Stimulated activated naive B cell treated with anti-CD40 and anti-IgM and Interleukin-4, amounts not matched to agents 10 μg/mL and 1 μg/mL and 100 μg/mL, for 72 hours (primary cell): ENCODE measurements at regions not wholly inside any gene's neighbourhood (a gene's known extent, or its start where the extent isn't known, plus 50 kb on each side); places are given as distances from the start of the nearest gene placed in this dataset.

Experiments used
- ATAC-seq, 2 donors: fragments of 150-1000 bp; cut with Tn5 transposase; replicated peaks; 2 replicates each; pipeline ENCODE4 v1.10.0; 2021; ENCODE audit warnings: moderate library complexity in 1 of 2
- DNase-seq: peaks from one replicate; pipeline ENCODE4 v3.0.0; 2021
- H3K27ac Mint-ChIP-seq: one replicate; pipeline ENCODE4 v1.8.0; 2022; ENCODE audit warnings: mild to moderate bottlenecking, mixed read lengths
- H3K27me3 Mint-ChIP-seq, 2 donors: one replicate each; pipeline ENCODE4 v1.8.0; 2022; ENCODE audit warnings: mixed read lengths in 2 of 2
- H3K36me3 Mint-ChIP-seq, 2 donors: one replicate each; pipeline ENCODE4 v1.8.0; 2022; ENCODE audit warnings: mixed read lengths in 2 of 2, mild to moderate bottlenecking in 1 of 2
- H3K4me1 Mint-ChIP-seq, 2 donors: one replicate each; pipeline ENCODE4 v1.8.0; 2022; ENCODE audit warnings: mixed read lengths in 2 of 2, mild to moderate bottlenecking in 1 of 2
- H3K4me3 Mint-ChIP-seq, 2 donors: one replicate each; pipeline ENCODE4 v1.8.0; 2022; ENCODE audit warnings: mild to moderate bottlenecking in 2 of 2, mixed read lengths in 2 of 2, moderate library complexity in 1 of 2
- H3K9me3 Mint-ChIP-seq, 2 donors: one replicate each; pipeline ENCODE4 v1.8.0; 2022; ENCODE audit warnings: mixed read lengths in 2 of 2, mild to moderate bottlenecking in 1 of 2

DNA sequence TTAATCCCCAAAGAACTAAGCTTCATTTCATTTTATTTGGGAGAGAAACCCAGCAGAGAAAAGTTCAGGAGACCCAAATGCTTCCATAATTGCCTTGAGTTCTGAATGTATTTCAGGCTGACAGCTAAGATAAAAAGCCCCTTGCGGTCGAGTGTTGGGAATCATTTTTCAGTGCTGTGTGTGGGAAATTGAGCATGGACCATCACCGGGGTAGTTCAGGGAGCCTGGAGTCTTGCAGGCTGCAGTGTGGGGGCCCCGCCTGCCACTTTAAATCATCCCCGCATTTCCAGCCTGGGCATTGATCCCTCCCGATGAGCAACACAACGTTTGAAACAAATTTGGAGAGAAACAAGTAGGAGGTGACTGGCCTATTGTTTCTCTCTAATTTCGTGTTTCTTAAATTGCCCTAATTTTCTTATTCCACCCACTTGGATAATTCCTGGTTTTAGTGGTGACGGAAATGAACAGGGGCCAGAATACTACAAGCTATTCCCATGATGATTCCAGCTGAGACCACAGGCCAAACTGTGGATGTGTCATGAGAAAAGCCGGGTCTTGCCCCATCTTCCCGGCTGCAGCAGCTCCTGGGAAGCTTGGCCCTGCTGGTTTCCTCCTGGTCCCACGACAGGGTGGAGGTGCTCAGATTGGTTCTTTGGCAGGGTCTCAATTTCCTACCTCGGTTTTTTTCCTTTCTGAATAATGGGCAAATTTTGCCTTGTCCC is 75.1 kb downstream of the FOXL1 start:
- Mint-ChIP-seq H3K9me3 (peaks cover 0 to 2% of the 10 kb centered on the region in 2 donors), H3K27ac (no peak overlapping the region), H3K36me3 (no peaks in the 10 kb centered on the region), H3K4me3 (no peak overlapping the region), H3K4me1 (no peaks in the 10 kb centered on the region), H3K27me3 (peaks cover 7 to 10% of the 10 kb centered on the region in 2 donors)
- no peak for DNase-seq
- ATAC-seq, result no peak

DNA sequence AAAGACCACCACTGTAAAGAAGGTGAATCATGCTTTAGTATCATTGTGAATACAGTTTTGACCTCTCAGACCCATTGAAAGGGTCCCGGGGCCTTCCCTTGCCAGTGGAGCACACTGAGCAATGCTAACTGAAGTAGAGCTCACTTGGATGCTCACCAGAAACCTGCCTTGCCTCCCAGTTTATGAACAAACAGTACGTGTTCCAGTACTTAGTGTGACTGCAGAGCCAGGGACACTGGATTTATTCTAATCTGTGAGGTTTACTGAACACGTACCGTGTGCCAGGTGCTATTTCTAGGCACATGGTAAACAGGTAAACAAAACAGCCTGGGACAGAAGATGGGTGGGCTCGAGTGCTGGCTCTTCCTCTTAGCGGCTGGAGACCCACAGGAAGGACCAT is 79.6 kb downstream of the FOXL1 start:
- H3K27ac Mint-ChIP-seq, result no peak overlapping the region
- ATAC-seq (no peak), DNase-seq (no peak)
- H3K36me3 Mint-ChIP-seq, result no peaks in the 10 kb centered on the region
- no peaks in the 10 kb centered on the region for H3K4me1 Mint-ChIP-seq
- H3K27me3 Mint-ChIP-seq, result peaks cover 14 to 18% of the 10 kb centered on the region in 2 donors
- H3K4me3 Mint-ChIP-seq, result no peak overlapping the region
- H3K9me3 Mint-ChIP-seq, result peaks cover 8 to 12% of the 10 kb centered on the region in 2 donors

DNA sequence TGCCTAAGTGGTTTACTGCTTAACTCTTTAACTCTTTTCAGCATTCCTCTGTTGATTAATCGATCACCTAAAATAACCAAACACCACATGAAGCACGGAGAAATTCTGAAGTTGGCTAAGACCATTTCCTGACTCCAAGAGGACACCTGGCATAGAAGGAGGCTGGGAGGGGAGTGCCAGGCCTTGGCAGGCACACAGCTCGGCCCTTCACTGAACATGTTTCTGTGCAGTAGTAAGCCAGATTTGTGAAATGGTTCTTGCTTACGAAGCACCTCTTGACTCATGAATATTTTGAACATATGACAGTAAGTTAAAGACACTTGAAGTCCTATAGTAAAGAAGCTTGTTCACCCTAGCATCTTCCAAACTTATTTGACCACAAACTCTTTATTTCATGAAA is 82.3 kb downstream of the FOXL1 start:
- Mint-ChIP-seq H3K36me3 (no peaks in the 10 kb centered on the region), H3K4me3 (no peak overlapping the region), H3K4me1 (peaks cover 7 to 11% of the 10 kb centered on the region in 2 donors), H3K27me3 (peaks cover 18 to 21% of the 10 kb centered on the region in 2 donors), H3K9me3 (peaks cover 14 to 18% of the 10 kb centered on the region in 2 donors), H3K27ac (no peak overlapping the region)
- ATAC-seq, result no peak
- DNase-seq, result no peak

DNA sequence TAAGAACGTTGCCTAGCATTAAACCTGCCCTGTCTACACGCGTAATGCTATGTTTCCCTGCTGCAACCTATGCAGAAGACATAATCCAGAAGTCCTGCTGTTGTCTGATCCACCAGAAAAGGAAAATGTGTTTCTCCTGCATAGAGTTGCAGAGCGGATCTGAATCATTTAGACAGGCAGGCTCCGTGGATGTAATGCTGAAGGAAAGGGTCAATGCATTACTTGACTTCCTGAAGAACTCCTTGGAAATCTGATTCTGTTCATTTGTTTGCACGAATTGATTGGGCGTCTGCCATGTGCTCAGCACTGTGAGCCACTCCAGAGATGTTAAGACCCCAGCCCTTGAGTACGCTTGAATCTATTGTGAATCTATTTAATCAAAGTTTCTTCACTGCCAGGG is 83.4 kb downstream of the FOXL1 start:
- no peak for ATAC-seq
- H3K36me3 Mint-ChIP-seq, result no peaks in the 10 kb centered on the region
- H3K27ac Mint-ChIP-seq, result no peak overlapping the region
- no peak overlapping the region for H3K4me3 Mint-ChIP-seq
- DNase-seq, result no peak
- H3K27me3 Mint-ChIP-seq, result peaks cover 23 to 30% of the 10 kb centered on the region in 2 donors
- peaks cover 16 to 18% of the 10 kb centered on the region in 2 donors for H3K9me3 Mint-ChIP-seq
- H3K4me1 Mint-ChIP-seq, result peaks cover 7 to 11% of the 10 kb centered on the region in 2 donors

DNA sequence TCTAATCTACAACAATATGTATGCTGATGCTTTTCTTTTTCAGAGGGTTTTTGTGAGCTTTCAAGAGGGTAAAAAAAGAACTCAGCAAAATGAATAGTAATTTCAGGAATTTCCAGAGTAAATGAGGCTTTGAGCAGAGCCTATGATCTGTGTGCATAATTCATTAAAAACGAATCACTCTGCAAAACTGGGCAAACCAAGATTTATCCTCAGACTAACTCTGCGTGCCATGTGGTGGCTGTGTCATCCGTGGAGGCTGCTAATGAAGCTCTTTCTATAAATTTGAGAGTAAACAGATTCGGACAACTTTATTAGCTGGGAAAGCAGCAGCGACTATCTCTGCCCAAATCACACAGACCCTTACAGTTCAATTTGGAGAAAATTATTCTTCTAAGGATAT is 83.8 kb downstream of the FOXL1 start:
- H3K4me3 Mint-ChIP-seq, result no peak overlapping the region
- H3K27me3 Mint-ChIP-seq, result peaks cover 25 to 32% of the 10 kb centered on the region in 2 donors
- peaks cover 7 to 11% of the 10 kb centered on the region in 2 donors for H3K4me1 Mint-ChIP-seq
- no peak for ATAC-seq
- no peak for DNase-seq
- H3K36me3 Mint-ChIP-seq, result no peaks in the 10 kb centered on the region
- H3K27ac Mint-ChIP-seq, result no peak overlapping the region
- H3K9me3 Mint-ChIP-seq, result peaks cover 16 to 18% of the 10 kb centered on the region in 2 donors

DNA sequence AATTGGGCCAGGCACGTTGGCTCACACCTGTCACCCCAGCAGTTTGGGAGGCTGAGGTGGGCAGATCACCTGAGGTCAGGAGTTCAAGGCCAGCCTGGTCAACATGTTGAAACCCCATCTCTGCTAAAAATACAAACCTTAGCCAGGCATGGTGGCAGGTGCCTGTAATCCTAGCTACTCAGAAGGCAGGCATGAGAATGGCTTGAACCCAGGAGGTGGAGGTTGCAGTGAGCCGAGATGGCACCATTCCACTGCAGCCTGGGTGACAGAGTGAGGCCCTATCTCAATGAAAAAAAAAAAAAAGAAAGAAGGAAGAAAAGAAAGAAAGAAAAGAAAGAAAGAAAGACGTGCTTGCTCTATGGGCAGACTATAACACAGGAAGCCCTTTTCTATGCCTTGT is 84.4 kb downstream of the FOXL1 start:
- DNase-seq (no peak), ATAC-seq (no peak)
- H3K9me3 Mint-ChIP-seq, result peaks cover 16 to 18% of the 10 kb centered on the region in 2 donors
- H3K27me3 Mint-ChIP-seq, result peaks cover 27 to 37% of the 10 kb centered on the region in 2 donors
- H3K36me3 Mint-ChIP-seq, result no peaks in the 10 kb centered on the region
- H3K27ac Mint-ChIP-seq, result no peak overlapping the region
- H3K4me3 Mint-ChIP-seq, result no peak overlapping the region
- H3K4me1 Mint-ChIP-seq, result peaks cover 7 to 11% of the 10 kb centered on the region in 2 donors

DNA sequence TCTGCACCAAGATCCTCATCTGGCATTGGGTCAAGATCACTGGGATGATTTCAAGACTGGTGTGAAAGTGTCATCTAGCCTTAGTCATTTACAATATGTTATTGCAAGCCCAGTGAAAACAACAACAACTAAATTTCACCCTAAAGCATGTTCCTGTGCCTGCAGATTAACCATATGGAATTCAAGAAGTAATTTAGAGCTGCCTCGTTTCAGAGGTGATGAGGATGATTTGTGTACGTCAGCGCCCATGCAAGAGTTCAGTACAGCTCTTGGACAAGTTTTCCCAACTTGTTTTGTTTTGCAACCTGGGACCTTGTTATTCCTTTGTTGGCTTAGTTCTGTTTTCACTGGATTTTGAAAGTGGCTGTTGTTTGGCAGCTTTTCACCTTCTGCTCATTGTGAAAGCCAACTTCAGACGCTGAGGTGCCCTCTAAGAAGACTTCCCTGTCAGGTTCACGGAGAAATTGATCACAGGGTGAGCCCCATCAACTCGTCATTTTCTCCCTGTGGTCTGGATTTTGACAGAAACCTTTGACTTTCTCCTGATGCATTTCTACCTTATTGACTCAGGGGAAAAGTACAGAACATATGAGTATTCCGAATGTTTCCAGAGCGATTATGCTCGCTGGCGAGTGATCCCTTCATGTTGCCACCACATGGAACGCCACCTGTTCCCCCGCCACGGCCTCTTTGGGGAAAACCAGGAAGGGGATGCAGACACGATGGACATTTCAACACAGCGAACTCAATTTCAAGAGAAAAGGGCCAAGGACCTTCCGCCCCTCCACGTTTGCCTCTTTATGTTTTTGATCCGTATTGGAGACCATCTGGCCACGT is 85.6 kb downstream of the FOXL1 start:
- Mint-ChIP-seq H3K4me3 (no peak overlapping the region), H3K9me3 (peaks cover 14 to 18% of the 10 kb centered on the region in 2 donors), H3K27ac (peak overlapping the region; percentile 47), H3K27me3 (peaks cover 27 to 48% of the 10 kb centered on the region in 2 donors), H3K4me1 (peaks cover 7 to 11% of the 10 kb centered on the region in 2 donors), H3K36me3 (no peaks in the 10 kb centered on the region)
- DNase-seq (no peak), ATAC-seq (no peak)

DNA sequence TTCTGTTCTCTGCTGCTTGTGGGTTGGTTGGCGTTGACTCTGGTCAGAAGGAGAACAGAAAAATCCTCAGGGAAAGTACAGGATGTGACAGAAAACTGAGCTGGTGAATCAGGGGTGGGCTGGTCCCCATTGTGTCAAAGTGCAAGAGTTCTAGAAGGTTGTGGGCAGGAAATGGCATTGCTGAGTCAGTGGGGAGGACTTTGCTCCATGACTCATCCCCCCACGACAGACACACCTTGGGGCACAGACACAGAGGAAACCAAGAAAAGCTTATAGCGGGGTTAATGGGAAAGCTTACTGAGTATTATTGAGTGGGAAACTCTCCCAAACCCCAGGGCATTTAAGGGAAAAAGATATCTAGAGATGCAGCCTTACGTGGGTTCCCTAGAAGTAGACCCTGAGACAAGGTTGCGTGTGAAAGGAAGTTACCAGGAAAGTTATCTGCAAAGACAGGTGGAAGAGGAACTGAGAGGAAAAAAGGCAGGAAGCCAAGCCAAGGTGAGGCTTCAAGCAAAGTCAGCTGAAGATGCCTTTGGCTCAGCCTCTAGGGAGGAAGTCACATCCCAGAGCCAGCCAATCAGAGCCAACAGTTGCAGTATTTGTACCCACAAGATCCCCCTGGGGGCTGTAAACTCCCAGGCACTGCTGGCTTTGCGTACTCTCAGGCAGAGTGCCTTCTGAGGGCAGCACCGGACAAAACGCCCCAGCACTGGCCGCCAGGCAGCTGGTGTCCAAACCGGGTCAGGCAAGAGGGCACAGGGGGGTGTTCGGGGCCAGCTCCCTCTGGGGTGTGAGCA is 86.4 kb downstream of the FOXL1 start:
- DNase-seq (peak; percentile 54), ATAC-seq (peak; percentile 86 to 91)
- Mint-ChIP-seq H3K27ac (peak overlapping the region; percentile 79), H3K36me3 (no peaks in the 10 kb centered on the region), H3K27me3 (peaks cover 20 to 56% of the 10 kb centered on the region in 2 donors), H3K4me3 (peak overlapping the region in 1 of 2 donors; percentile 3), H3K9me3 (peaks cover 8 to 12% of the 10 kb centered on the region in 2 donors), H3K4me1 (peaks cover 7 to 11% of the 10 kb centered on the region in 2 donors)

DNA sequence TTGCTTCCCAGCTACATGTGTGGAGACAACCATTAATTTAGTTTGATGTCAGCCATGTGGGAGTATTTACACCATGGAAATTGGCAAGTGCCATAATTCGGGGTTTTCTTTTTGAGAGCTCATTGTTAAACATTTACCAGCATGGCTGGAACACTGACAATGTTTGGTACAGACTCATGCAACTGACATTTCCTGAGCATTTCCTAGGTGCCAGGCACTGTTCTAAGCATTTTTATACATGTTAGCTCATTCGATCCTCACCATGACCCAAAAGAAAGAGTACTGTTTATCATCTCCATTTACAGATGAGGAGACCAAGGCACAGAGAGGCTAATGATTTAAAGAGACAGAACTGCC is 86.9 kb downstream of the FOXL1 start:
- ATAC-seq (peak in 1 of 2 donors; percentile 6), DNase-seq (no peak)
- Mint-ChIP-seq H3K36me3 (no peaks in the 10 kb centered on the region), H3K27ac (peak overlapping the region; percentile 20), H3K27me3 (peaks cover 23 to 62% of the 10 kb centered on the region in 2 donors), H3K4me3 (no peak overlapping the region), H3K4me1 (peaks cover 7 to 11% of the 10 kb centered on the region in 2 donors), H3K9me3 (peaks cover 8 to 12% of the 10 kb centered on the region in 2 donors)

DNA sequence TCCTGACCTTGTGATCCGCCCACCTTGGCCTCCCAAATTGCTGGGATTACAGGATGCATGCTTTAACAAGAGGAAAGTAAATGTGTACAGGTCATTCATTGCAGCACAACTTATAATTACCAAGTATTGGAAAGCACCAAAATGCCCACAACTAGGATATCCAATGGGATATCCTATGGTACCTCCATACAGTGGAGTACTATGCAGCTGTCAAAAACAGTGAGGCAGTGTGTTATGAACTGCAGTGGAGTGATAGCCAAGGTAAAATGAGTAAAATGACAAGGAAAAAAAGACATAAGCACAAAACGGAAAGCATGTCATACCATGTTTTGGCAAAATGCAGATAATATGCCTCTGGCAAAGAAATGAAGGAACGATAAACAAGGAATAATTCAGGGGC is 87.6 kb downstream of the FOXL1 start:
- Mint-ChIP-seq H3K27me3 (peaks cover 26 to 62% of the 10 kb centered on the region in 2 donors), H3K36me3 (no peaks in the 10 kb centered on the region), H3K4me3 (no peak overlapping the region), H3K27ac (no peak overlapping the region), H3K9me3 (peaks cover 8 to 12% of the 10 kb centered on the region in 2 donors), H3K4me1 (peaks cover 7 to 11% of the 10 kb centered on the region in 2 donors)
- no peak for ATAC-seq
- no peak for DNase-seq

DNA sequence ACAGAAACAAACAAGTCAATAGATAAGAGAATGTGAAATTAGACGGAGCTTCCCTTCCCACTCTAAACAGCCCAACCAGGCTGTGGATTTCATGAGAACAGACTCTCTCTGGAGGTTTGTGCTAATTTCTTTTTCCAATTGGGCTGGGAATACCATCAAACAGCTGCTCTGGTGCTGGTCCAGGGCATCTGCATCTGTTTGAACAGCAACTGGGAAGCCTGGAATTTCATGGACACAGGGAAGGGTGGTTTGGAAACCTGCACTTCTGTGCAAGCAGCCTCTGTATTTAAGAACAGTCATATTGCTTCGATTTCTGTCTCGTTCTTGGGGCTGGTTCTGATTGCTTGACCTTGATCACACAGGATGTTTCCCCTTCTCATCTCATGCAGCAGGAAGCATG is 88.7 kb downstream of the FOXL1 start:
- no peak for ATAC-seq
- Mint-ChIP-seq H3K27ac (no peak overlapping the region), H3K4me1 (peaks cover 7 to 11% of the 10 kb centered on the region in 2 donors), H3K27me3 (peaks cover 24 to 58% of the 10 kb centered on the region in 2 donors), H3K4me3 (no peak overlapping the region), H3K36me3 (no peaks in the 10 kb centered on the region), H3K9me3 (peaks cover 6 to 8% of the 10 kb centered on the region in 2 donors)
- DNase-seq, result no peak

DNA sequence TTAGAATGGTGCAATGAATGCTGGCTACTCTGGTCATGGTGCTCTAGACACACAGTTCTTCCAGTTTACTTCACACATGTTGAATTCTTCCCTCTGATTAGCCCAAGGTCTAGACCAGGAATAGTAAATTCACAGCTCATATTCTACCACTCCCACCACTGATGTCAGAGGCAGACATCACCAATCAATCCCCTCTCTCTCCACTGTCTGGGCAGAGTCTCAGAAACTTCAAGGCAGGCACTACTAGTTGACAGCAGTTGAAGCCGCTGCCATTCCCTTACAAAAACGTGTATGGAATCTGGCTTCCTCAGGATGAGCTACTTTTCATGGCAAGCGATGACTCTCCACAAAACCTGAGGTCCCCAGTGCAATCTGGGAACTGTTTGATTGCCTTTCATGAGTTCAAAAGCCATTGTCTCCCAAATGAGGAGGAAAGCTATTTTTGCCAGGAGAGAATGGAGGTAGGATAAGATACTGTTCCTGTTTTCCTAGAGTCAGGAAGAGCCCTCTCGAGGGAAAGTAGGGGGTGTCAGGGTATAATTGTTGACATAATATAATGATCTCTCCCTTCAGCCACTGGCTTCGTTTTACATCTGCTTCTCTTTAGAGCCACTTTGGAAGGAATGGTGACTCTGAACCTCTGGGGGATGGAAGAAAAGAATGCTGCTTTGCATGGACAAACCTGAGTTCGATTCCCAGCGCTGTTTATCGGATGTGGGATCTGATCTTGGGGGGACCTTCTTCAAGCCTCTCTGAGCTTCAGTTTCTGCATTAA is 90.0 kb downstream of the FOXL1 start:
- Mint-ChIP-seq H3K9me3 (peaks cover 6 to 10% of the 10 kb centered on the region in 2 donors), H3K4me1 (peaks cover 7 to 11% of the 10 kb centered on the region in 2 donors), H3K36me3 (no peaks in the 10 kb centered on the region), H3K27ac (no peak overlapping the region), H3K4me3 (no peak overlapping the region), H3K27me3 (peaks cover 30 to 58% of the 10 kb centered on the region in 2 donors)
- no peak for DNase-seq
- ATAC-seq, result no peak

DNA sequence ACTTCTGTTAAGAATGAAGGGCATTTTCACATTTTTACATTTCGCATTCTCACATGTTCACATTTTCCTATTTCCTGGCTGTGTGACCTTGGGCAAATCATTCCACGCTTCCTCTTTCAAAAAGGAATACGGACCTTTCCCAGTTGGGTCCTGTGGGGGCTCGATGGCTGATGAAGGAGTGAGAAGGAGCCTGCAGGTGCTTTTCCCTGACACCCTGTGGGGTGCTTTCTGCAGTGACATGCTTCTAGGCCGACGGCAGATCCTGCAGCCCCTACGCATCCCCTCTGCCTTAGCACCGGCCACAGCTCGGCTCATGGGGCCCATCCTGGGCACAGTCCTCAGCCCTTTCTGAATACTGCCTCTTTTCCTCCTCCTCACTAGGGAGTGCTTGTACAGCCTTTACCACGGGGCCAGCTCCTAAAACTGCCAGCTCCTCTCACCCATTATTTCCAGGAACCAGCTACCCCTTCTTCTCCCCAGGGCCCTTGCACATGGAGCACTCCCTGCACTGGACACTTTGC is 91.0 kb downstream of the FOXL1 start:
- Mint-ChIP-seq H3K4me3 (no peak overlapping the region), H3K36me3 (no peaks in the 10 kb centered on the region)
- no peak for ATAC-seq

More for the DNA sequence above, 91.0 kb downstream of the FOXL1 start:
- Mint-ChIP-seq H3K27me3 (peaks cover 30 to 54% of the 10 kb centered on the region in 2 donors), H3K27ac (no peak overlapping the region), H3K9me3 (peaks cover 4 to 9% of the 10 kb centered on the region in 2 donors), H3K4me1 (peaks cover 5 to 7% of the 10 kb centered on the region in 2 donors)
- no peak for DNase-seq
